Right lobe of liver (tissue), 6 donors: ENCODE measurements at regions not wholly inside any gene's neighbourhood (a gene's known extent, or its start where the extent isn't known, plus 50 kb on each side); places are given as distances from the start of the nearest gene placed in this dataset.

ENCODE experiments used
- ATAC-seq, 4 donors: fragments of 200-7000 bp; cut with Tn5 transposase; one replicate each; pipeline ENCODE4 v1.9.1; 2020; ENCODE audit warnings: mild to moderate bottlenecking in 4 of 4, moderate library complexity in 4 of 4
- DNase-seq, 3 donors: peaks; one replicate each; pipeline ENCODE4 v3.0.0-alpha.2; 2020
- H3K27ac ChIP-seq, 3 donors: fragments of 200-600 bp; one replicate each; pipeline ENCODE4 v1.8.0; 2022
- H3K27me3 ChIP-seq, 2 donors: fragments of 200-600 bp; one replicate each; pipeline ENCODE4 v1.8.0; 2022
- H3K36me3 ChIP-seq, 4 donors: fragments of 200-600 bp; sonication (generic) in 1 of 4; one replicate each; pipeline versions ENCODE4 v1.5.1 to v1.8.0; 2017 to 2022; ENCODE audit warnings: control low read depth in 1 of 4
- H3K4me1 ChIP-seq, 4 donors: fragments of 200-600 bp; sonication (generic) in 1 of 4; one replicate each; pipeline versions ENCODE4 v1.5.1 to v1.8.0; 2017 to 2022; ENCODE audit warnings: control low read depth in 1 of 4
- H3K4me3 ChIP-seq, 3 donors: fragments of 200-600 bp; one replicate each; pipeline ENCODE4 v1.8.0; 2022
- H3K9me3 ChIP-seq, 4 donors: fragments of 200-600 bp; sonication (generic) in 1 of 4; one replicate each; pipeline versions ENCODE4 v1.5.1 to v1.8.0; 2017 to 2022; ENCODE audit warnings: control low read depth in 1 of 4
- CTCF ChIP-seq, 4 donors: fragments of 200-600 bp in 3 of 4; fragments of 450-650 bp in 1 of 4; IDR thresholded peaks; one replicate each; pipeline versions ENCODE4 v1.5.1 to v1.8.0; 2016 to 2022; ENCODE audit warnings: antibody characterized with exemption in 4 of 4, mild to moderate bottlenecking in 2 of 4
- POLR2A ChIP-seq: fragments of 450-650 bp; IDR thresholded peaks from one replicate; pipeline ENCODE4 v1.6.1; 2017; ENCODE audit warnings: antibody characterized with exemption, mild to moderate bottlenecking
- WGBS: methylation state at CpG from one replicate; pipeline ENCODE4 v1.1.6; 2018; ENCODE audit warnings: low coverage, low lambda C conversion rate; ENCODE audit not compliant: insufficient coverage; ENCODE audit errors: missing lambda C conversion rate; 5-methylcytosine and 5-hydroxymethylcytosine counted together
- intact Hi-C, 2 donors: fragments of 100-400 bp; cut with DNase I; formaldehyde crosslinking; loops; one replicate each; pipeline versions ENCODE4 v1.11.2 to v1.14.1; 2022
- donor health status: DM: no; HTN: yes; CAD: no.
- donor health status: DM: no; HTN: no; CAD: no.
- donor health status: DM: no; HTN: no; CAD: no.
- donor health status: DM: no; HTN: yes; CAD: no.
- donor health status: DM: no; HTN: yes; CAD: no.

- H3K4me1 ChIP-seq, result no peaks in the 10 kb centered on the region
- no peaks in the 10 kb centered on the region for H3K36me3 ChIP-seq
- no peak for ATAC-seq
- intact Hi-C loops, result no loop called here
- no peak for DNase-seq
- no peak overlapping the region for H3K4me3 ChIP-seq
- TF ChIP-seq POLR2A (no peak), CTCF (IDR thresholded peaks at IDR 0.05) (no peak)
- 86% methylated on average over 2 of the region's 16 CpGs for WGBS
- H3K9me3 ChIP-seq, result no peaks in the 10 kb centered on the region
- H3K27me3 ChIP-seq, result no peaks in the 10 kb centered on the region
- H3K27ac ChIP-seq, result no peak overlapping the region
Measured at GRCh38 chr10:131496351-131497052, 185.0 kb upstream of the TCERG1L start.

- no peaks in the 10 kb centered on the region for H3K4me1 ChIP-seq
- no peak for ATAC-seq
- 100% methylated on average over 1 of the region's 3 CpGs for WGBS
Measured at GRCh38 chr10:131499566-131499965, 188.0 kb upstream of the TCERG1L start.

GRCh38 chr10:131500181-131500580 is 188.7 kb upstream of the TCERG1L start:
- no peaks in the 10 kb centered on the region for H3K27me3 ChIP-seq
- intact Hi-C loops, result no loop called here
- no peak for ATAC-seq
- DNase-seq, result no peak
- TF ChIP-seq CTCF (IDR thresholded peaks at IDR 0.05), result no peak
- no peak for TF ChIP-seq POLR2A
- H3K4me3 ChIP-seq, result no peak overlapping the region
- no peaks in the 10 kb centered on the region for H3K4me1 ChIP-seq
- no peak overlapping the region for H3K27ac ChIP-seq
- peaks cover 0 to 3% (median 0%) of the 10 kb centered on the region in 4 donors for H3K9me3 ChIP-seq
- H3K36me3 ChIP-seq, result no peaks in the 10 kb centered on the region
- WGBS, result 75% methylated on average over 3 of the region's 9 CpGs

More at GRCh38 chr10:131499566-131499965, 188.0 kb upstream of the TCERG1L start:
- Histone ChIP-seq H3K4me3 (no peak overlapping the region), H3K9me3 (peaks cover 0 to 3% (median 0%) of the 10 kb centered on the region in 4 donors), H3K27ac (no peak overlapping the region), H3K36me3 (no peaks in the 10 kb centered on the region), H3K27me3 (no peaks in the 10 kb centered on the region)
- intact Hi-C loops, result no loop called here
- no peak for DNase-seq
- TF ChIP-seq CTCF (IDR thresholded peaks at IDR 0.05), result no peak
- no peak for TF ChIP-seq POLR2A

- Histone ChIP-seq H3K4me3 (no peak overlapping the region), H3K27ac (no peak overlapping the region), H3K36me3 (no peaks in the 10 kb centered on the region), H3K9me3 (peaks cover 0 to 3% (median 0%) of the 10 kb centered on the region in 4 donors), H3K27me3 (no peaks in the 10 kb centered on the region), H3K4me1 (no peaks in the 10 kb centered on the region)
- intact Hi-C loops, result no loop called here
- TF ChIP-seq POLR2A (no peak), CTCF (IDR thresholded peaks at IDR 0.05) (no peak)
- WGBS, result 100% methylated on average over 2 of the region's 5 CpGs
- no peak for DNase-seq
- no peak for ATAC-seq
Measured at GRCh38 chr10:131500892-131501291, 189.4 kb upstream of the TCERG1L start.
